Posterior cingulate gyrus (tissue), 11 donors: ENCODE measurements at regions not wholly inside any gene's neighbourhood (a gene's known extent, or its start where the extent isn't known, plus 50 kb on each side); places are given as distances from the start of the nearest gene placed in this dataset.

Experiments used
- DNase-seq, 10 donors: peaks; one replicate each; pipeline versions ENCODE4 v3.0.0 to v3.0.0-alpha.2; 2020 to 2021; ENCODE audit warnings: mixed read lengths in 3 of 10
- intact Hi-C: fragments of 100-400 bp; cut with DNase I; formaldehyde crosslinking; loops from one replicate; pipeline ENCODE4 v1.15.1; 2023

GRCh38 chr21:26784974-26785373 is 60.2 kb downstream of the ADAMTS1 start:
- no peak for DNase-seq
- intact Hi-C loops = no loop called here

- no peak for DNase-seq
- intact Hi-C loops = no loop called here
These were observed 61.6 kb downstream of the ADAMTS1 start for GRCh38 chr21:26783466-26784195.

- intact Hi-C loops = no loop called here
- no peak for DNase-seq
These were observed 62.5 kb downstream of the ADAMTS1 start for GRCh38 chr21:26782747-26783146.

- intact Hi-C loops = no loop called here
- DNase-seq = no peak
These were observed 62.9 kb downstream of the ADAMTS1 start for GRCh38 chr21:26782331-26782730.

- no peak for DNase-seq
- intact Hi-C loops = no loop called here
These were observed 63.9 kb downstream of the ADAMTS1 start for GRCh38 chr21:26781331-26781730.

GRCh38 chr21:26777166-26777565 is 68.0 kb downstream of the ADAMTS1 start:
- DNase-seq = no peak
- intact Hi-C loops = no loop called here

- DNase-seq = no peak
- intact Hi-C loops = no loop called here
These were observed 68.7 kb downstream of the ADAMTS1 start for GRCh38 chr21:26776310-26777021.

- no peak for DNase-seq
- intact Hi-C loops = no loop called here
These were observed 72.2 kb downstream of the ADAMTS1 start for GRCh38 chr21:26773058-26773457.

GRCh38 chr21:26769613-26770188 is 75.5 kb downstream of the ADAMTS1 start:
- no peak for DNase-seq
- intact Hi-C loops = loop anchor here (2.0 kb wide), 1 partner anchor 75 kb away; the partner anchor contains the start of gene ADAMTS1

- intact Hi-C loops = no loop called here
These were observed 78.3 kb downstream of the ADAMTS1 start for GRCh38 chr21:26766826-26767325.

GRCh38 chr21:26761174-26761915 is 83.9 kb downstream of the ADAMTS1 start:
- DNase-seq = no peak
- intact Hi-C loops = no loop called here

More at GRCh38 chr21:26766826-26767325, 78.3 kb downstream of the ADAMTS1 start:
- no peak for DNase-seq

- intact Hi-C loops = no loop called here
- DNase-seq = no peak
These were observed 85.5 kb downstream of the ADAMTS1 start for GRCh38 chr21:26759731-26760130.

GRCh38 chr21:26758083-26758880 is 86.9 kb downstream of the ADAMTS1 start:
- intact Hi-C loops = no loop called here
- no peak for DNase-seq

GRCh38 chr21:26756491-26757159 is 88.6 kb downstream of the ADAMTS1 start:
- DNase-seq = no peak
- intact Hi-C loops = no loop called here

- intact Hi-C loops = no loop called here
- no peak for DNase-seq
These were observed 90.4 kb downstream of the ADAMTS1 start for GRCh38 chr21:26754853-26755252.

- intact Hi-C loops = no loop called here
- DNase-seq = no peak
These were observed 91.4 kb downstream of the ADAMTS1 start for GRCh38 chr21:26753822-26754221.

- DNase-seq = no peak
- intact Hi-C loops = no loop called here
These were observed 92.4 kb downstream of the ADAMTS1 start for GRCh38 chr21:26752849-26753248.

GRCh38 chr21:26751305-26751704 is 93.9 kb downstream of the ADAMTS1 start:
- DNase-seq = no peak
- intact Hi-C loops = no loop called here

- DNase-seq = no peak
- intact Hi-C loops = no loop called here
These were observed 97.1 kb downstream of the ADAMTS1 start for GRCh38 chr21:26748066-26748465.
